Fibroblast of pulmonary artery (primary cell): ENCODE measurements at regions not wholly inside any gene's neighbourhood (a gene's known extent, or its start where the extent isn't known, plus 50 kb on each side); places are given as distances from the start of the nearest gene placed in this dataset.
"Not testable (repeated sequence)": the region's sequence is repeated elsewhere in the genome, so short reads cannot be mapped to it uniquely, and the experiment has no call there.

Source experiments
- DNase-seq: peaks from one replicate; pipeline ENCODE4 v3.0.0-alpha.2; 2010; ENCODE audit warnings: low read depth
- H3K4me3 ChIP-seq: replicated peaks from 2 replicates; pipeline ENCODE4 v1.5.1; 2011; ENCODE audit warnings: low read depth, mild to moderate bottlenecking, control low read depth, low read length, moderate library complexity
- TF ChIP-seq, protein P1 (sequence below): IDR thresholded peaks from 2 replicates; pipeline ENCODE4 v1.5.1; 2011; ENCODE audit warnings: mild to moderate bottlenecking, control low read depth, low read length, inconsistent platforms; ENCODE audit errors: missing control alignments

- DNase-seq, result no peak
- no peak overlapping the region for H3K4me3 ChIP-seq
- TF ChIP-seq, protein P1, sequence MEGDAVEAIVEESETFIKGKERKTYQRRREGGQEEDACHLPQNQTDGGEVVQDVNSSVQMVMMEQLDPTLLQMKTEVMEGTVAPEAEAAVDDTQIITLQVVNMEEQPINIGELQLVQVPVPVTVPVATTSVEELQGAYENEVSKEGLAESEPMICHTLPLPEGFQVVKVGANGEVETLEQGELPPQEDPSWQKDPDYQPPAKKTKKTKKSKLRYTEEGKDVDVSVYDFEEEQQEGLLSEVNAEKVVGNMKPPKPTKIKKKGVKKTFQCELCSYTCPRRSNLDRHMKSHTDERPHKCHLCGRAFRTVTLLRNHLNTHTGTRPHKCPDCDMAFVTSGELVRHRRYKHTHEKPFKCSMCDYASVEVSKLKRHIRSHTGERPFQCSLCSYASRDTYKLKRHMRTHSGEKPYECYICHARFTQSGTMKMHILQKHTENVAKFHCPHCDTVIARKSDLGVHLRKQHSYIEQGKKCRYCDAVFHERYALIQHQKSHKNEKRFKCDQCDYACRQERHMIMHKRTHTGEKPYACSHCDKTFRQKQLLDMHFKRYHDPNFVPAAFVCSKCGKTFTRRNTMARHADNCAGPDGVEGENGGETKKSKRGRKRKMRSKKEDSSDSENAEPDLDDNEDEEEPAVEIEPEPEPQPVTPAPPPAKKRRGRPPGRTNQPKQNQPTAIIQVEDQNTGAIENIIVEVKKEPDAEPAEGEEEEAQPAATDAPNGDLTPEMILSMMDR, result no peak
Measured at GRCh38 chr17:77804796-77805426, 153.6 kb upstream of the TNRC6C start.

- not testable (repeated sequence) for DNase-seq
Measured at GRCh38 chr17:77805970-77806369, 152.5 kb upstream of the TNRC6C start.

DNA sequence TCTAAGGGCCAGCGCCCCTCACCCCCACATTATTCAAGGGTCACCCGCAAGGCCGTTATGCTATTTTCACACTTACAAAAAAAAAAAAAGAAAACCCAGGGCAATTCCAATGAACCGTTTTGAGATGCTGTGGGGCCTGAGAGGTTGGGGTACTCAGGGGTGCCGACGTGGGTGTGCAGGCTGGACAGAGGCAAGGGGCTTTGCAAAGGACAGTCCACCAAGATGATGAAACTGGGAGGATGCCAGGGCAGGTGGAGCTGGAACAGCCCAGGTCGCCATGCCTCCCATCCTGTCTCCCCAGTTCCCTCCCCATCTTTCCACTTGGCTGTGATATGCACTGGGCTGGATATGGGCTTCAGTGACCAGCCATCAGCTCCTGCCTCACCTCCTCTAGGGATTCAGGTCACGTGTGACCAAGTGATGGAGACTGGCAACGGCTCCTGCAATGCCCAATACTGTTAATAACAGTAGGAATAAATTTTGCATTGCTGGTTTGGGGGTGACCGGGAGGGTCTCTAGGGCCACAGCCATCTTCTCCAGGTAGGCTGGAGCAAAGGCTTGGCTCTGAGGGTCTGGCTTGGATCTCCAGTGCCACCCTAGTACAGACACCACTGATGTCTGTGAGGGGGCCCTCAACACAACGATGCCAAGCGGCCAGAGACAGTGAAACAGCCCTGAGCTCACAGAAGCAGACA is 151.3 kb upstream of the TNRC6C start:
- no peak for DNase-seq
- TF ChIP-seq, protein P1, result no peak
- H3K4me3 ChIP-seq, result no peak overlapping the region

More at GRCh38 chr17:77805970-77806369, 152.5 kb upstream of the TNRC6C start:
- not testable (repeated sequence) for H3K4me3 ChIP-seq

GRCh38 chr17:77807746-77808441 is 150.6 kb upstream of the TNRC6C start:
- DNase-seq, result no peak
- TF ChIP-seq, protein P1, result no peak
- H3K4me3 ChIP-seq, result no peak overlapping the region

DNA sequence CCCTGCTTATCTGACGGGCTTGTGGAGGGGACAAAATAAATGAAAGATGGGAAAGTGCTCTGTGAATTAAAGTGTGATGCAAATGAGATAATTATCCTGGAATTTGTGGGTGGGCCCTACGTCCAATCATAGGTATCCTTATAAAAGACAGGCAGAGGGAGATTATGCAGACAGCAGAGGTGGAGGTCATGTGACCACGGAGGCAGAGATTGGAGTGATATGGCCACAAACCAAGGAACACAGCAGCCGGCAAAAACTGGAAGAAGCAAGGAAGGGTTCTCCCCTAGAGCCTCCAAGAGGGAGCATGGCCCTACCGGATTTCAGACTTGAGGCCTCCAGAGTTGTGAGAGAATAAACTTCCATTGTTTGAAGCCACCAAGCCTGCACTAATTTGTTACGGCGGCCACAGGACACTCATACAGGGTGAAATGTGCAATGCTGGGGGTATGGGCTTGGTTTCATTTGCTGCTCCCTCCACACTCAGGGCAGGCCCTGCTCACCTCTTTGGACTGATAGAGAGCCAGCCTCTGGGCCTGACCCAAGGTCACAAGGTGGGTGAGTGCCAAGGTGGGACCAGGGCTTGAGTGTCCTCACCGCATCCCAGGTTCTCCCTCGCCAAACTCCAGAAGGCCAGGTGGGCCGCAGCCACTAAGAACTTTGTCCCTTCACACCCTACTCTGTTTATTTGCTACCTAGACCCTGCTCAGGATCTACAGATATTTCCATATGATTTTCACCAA is 149.6 kb upstream of the TNRC6C start:
- no peak for DNase-seq
- TF ChIP-seq, protein P1, result no peak
- H3K4me3 ChIP-seq, result no peak overlapping the region

DNA sequence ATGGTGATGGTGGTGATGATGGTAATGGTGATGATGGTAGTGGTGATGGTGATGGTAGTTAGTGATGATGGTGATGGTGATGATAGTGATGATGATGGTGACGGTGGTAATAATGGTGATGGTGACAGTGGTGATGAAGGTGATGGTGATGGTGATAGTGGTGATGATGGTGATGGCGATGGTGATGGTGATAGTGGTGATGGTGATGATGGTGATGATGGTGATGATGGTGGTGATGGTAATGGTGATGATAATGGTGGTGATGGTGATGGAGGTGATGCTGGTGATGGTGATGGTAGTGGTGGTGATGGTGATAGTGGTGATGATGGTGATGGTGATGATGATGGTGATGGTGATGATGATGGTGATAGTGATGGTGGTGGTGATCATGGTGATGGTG is 148.7 kb upstream of the TNRC6C start:
- TF ChIP-seq, protein P1, result no peak
- H3K4me3 ChIP-seq, result no peak overlapping the region
- DNase-seq, result no peak

- peak; percentile 83 for DNase-seq
- no peak overlapping the region for H3K4me3 ChIP-seq
- TF ChIP-seq, protein P1, result no peak
Measured at GRCh38 chr17:77810536-77810935, 148.0 kb upstream of the TNRC6C start.
